ENCODE measurements at regions not wholly inside any gene's neighbourhood (a gene's known extent, or its start where the extent isn't known, plus 50 kb on each side); places are given as distances from the start of the nearest gene placed in this dataset.

DNA sequence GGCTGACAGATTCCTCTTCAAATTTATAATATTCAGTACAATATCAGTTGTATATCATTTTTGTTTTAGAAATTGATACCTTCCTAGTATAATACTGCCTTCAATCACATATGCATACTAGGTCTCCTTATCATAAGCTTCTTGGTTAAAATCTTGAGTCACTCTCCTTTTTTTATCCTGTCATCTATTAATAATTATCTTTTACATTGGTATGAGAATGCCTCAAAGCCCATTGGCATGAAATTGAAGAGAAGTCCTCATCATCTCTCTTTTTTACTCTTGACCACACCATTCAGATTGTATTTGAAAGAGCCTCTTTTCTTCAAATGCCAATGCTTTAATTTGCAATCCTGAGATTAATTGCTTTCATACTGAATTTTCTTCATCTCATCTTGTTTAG lies 810.3 kb downstream of the BRINP1 start:
- no peak overlapping the region for H3K4me3 ChIP-seq (replicated peaks; ENCODE audit: insufficient read depth, low read length)
- DNase-seq (ENCODE audit: low read depth in 1 of 2, low spot score in 1 of 2): no peak
- no peak overlapping the region for H3K27ac ChIP-seq (replicated peaks)
- no peaks in the 10 kb centered on the region for H3K27me3 ChIP-seq (ENCODE audit: insufficient read depth, poor library complexity, severe bottlenecking)
- TF ChIP-seq, protein P1, sequence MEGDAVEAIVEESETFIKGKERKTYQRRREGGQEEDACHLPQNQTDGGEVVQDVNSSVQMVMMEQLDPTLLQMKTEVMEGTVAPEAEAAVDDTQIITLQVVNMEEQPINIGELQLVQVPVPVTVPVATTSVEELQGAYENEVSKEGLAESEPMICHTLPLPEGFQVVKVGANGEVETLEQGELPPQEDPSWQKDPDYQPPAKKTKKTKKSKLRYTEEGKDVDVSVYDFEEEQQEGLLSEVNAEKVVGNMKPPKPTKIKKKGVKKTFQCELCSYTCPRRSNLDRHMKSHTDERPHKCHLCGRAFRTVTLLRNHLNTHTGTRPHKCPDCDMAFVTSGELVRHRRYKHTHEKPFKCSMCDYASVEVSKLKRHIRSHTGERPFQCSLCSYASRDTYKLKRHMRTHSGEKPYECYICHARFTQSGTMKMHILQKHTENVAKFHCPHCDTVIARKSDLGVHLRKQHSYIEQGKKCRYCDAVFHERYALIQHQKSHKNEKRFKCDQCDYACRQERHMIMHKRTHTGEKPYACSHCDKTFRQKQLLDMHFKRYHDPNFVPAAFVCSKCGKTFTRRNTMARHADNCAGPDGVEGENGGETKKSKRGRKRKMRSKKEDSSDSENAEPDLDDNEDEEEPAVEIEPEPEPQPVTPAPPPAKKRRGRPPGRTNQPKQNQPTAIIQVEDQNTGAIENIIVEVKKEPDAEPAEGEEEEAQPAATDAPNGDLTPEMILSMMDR (IDR thresholded peaks at IDR 0.05; ENCODE audit: insufficient read depth, low read length): no peak
- TF ChIP-seq REST (IDR thresholded peaks at IDR 0.05; ENCODE audit: insufficient replicate concordance, low read depth) (no peak), POLR2AphosphoS5 (IDR thresholded peaks at IDR 0.05; ENCODE audit: low read depth) (no peak), GABPA (IDR thresholded peaks at IDR 0.05; ENCODE audit: low read depth) (no peak), SPI1 (IDR thresholded peaks at IDR 0.05; ENCODE audit: borderline replicate concordance, low read depth) (no peak)

DNA sequence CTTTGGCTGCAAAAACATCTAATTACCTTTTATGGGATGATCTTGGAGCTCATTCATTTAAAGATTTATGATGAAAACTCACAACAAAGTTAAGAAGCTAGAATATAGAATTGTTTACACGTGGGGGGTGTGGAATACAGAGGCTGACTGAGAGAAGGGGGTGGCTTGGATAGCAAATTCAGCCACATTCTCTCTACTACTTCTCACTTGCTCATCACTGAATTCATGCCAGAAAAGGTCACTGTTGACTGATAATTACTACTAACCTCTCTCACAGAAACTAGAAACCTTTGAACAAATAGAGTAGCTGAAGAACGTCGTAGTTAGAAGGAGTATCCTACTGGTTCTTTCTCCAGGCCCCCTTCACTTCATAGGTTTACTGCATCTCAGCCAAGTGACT lies 808.2 kb downstream of the BRINP1 start:
- no peak for TF ChIP-seq POLR2AphosphoS5 (IDR thresholded peaks at IDR 0.05; ENCODE audit: low read depth)
- no peak for TF ChIP-seq SPI1 (IDR thresholded peaks at IDR 0.05; ENCODE audit: borderline replicate concordance, low read depth)
- DNase-seq (ENCODE audit: low read depth in 1 of 2, low spot score in 1 of 2): no peak
- H3K4me3 ChIP-seq (replicated peaks; ENCODE audit: insufficient read depth, low read length): no peak overlapping the region
- no peaks in the 10 kb centered on the region for H3K27me3 ChIP-seq (ENCODE audit: insufficient read depth, poor library complexity, severe bottlenecking)
- no peak overlapping the region for H3K27ac ChIP-seq (replicated peaks)

DNA sequence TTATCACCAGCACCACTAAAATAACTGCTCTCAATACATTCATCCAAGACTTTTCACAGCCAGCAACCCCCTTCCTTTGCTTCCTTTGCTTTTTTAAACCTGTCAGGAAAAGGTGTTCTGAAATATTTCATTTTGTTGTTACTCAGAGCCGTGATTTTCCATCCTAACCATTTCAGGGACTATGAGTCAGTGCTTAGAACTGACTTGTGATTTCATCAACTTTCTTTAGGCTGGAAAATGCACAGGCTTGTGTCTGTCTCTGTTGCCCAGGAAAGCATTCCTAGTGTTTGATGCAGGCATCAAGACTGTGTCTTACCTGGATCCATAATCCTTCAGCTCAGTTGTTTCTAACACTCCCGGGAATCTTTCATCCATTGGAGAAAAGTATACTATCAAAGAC lies 805.6 kb downstream of the BRINP1 start:
- Histone ChIP-seq H3K27me3 (ENCODE audit: insufficient read depth, poor library complexity, severe bottlenecking) (no peaks in the 10 kb centered on the region), H3K27ac (replicated peaks) (no peak overlapping the region), H3K4me3 (replicated peaks; ENCODE audit: insufficient read depth, low read length) (no peak overlapping the region)
- DNase-seq (ENCODE audit: low read depth in 1 of 2, low spot score in 1 of 2): no peak
- TF ChIP-seq, protein P1 (IDR thresholded peaks at IDR 0.05; ENCODE audit: insufficient read depth, low read length): no peak
- no peak for TF ChIP-seq GABPA (IDR thresholded peaks at IDR 0.05; ENCODE audit: low read depth)
- TF ChIP-seq REST (IDR thresholded peaks at IDR 0.05; ENCODE audit: insufficient replicate concordance, low read depth): no peak
- no peak for TF ChIP-seq POLR2AphosphoS5 (IDR thresholded peaks at IDR 0.05; ENCODE audit: low read depth)
- TF ChIP-seq SPI1 (IDR thresholded peaks at IDR 0.05; ENCODE audit: borderline replicate concordance, low read depth): no peak

DNA sequence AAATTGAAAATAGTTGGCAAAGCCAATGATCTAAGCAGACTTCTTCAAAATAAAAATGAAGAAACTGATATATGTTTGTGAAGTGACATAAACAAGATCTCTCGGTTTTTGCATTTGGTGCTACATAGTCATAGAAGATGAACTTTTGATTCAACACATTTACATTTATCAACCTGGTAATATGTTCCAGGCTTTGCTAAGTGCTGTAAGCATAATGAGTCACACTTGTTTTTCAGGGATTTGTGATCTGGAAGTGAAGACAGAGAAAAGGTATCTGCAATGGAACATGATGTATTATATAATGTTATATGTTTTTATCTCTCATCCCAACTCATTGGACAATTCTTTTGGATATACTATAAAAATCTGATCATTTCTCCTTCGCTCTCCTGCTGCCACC lies 801.4 kb downstream of the BRINP1 start:
- H3K27ac ChIP-seq (replicated peaks): no peak overlapping the region
- H3K27me3 ChIP-seq (ENCODE audit: insufficient read depth, poor library complexity, severe bottlenecking): no peaks in the 10 kb centered on the region
- DNase-seq (ENCODE audit: low read depth in 1 of 2, low spot score in 1 of 2): no peak
- TF ChIP-seq REST (IDR thresholded peaks at IDR 0.05; ENCODE audit: insufficient replicate concordance, low read depth) (no peak), POLR2AphosphoS5 (IDR thresholded peaks at IDR 0.05; ENCODE audit: low read depth) (no peak), GABPA (IDR thresholded peaks at IDR 0.05; ENCODE audit: low read depth) (no peak), SPI1 (IDR thresholded peaks at IDR 0.05; ENCODE audit: borderline replicate concordance, low read depth) (no peak)
- TF ChIP-seq, protein P1 (IDR thresholded peaks at IDR 0.05; ENCODE audit: insufficient read depth, low read length): no peak
- H3K4me3 ChIP-seq (replicated peaks; ENCODE audit: insufficient read depth, low read length): no peak overlapping the region

Data from HL-60 (cell line).